GM18502 (cell line): ENCODE measurements at regions not wholly inside any gene's neighbourhood (a gene's known extent, or its start where the extent isn't known, plus 50 kb on each side); places are given as distances from the start of the nearest gene placed in this dataset.
"Not testable (repeated sequence)": the region's sequence is repeated elsewhere in the genome, so short reads cannot be mapped to it uniquely, and the experiment has no call there.

Source experiments
- ATAC-seq: cut with Tn5 transposase; IDR thresholded peaks from one replicate; pipeline ENCODE4 v1.9.1; 2021; ENCODE audit warnings: mild to moderate bottlenecking; ENCODE audit not compliant: unreplicated experiment, poor library complexity

DNA sequence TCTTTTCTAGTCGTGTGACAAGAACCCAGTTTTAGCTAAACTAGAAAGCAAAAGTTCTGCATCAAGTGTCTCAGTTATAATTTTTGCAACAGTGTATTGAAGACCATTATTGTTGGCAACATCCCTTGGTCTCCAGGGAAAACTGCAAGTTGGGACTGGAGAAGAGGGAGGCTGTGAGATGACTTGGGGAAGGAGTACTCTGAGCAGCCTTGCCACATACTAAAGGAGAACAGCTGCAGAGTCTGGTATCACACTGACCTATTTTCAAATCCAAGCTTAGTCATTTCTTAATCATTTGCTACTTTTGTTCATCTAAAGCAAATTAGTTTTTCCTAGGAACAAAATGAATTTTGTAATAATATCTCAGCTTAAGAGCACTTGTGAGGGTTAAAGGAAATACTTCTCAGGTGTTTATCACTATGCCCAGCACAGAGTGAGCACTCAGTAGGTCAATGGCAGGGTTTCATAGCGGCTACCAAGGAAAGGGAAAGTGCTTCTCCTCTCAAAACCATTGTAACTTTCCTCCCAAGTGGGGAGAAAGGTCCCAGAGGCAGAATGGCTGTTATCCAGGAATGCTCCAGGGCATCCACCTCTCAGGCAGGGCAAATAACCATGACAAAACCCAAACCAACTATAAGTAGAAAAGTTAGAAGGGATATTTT is 247.1 kb downstream of the C11orf87 start:
- no peak for ATAC-seq

DNA sequence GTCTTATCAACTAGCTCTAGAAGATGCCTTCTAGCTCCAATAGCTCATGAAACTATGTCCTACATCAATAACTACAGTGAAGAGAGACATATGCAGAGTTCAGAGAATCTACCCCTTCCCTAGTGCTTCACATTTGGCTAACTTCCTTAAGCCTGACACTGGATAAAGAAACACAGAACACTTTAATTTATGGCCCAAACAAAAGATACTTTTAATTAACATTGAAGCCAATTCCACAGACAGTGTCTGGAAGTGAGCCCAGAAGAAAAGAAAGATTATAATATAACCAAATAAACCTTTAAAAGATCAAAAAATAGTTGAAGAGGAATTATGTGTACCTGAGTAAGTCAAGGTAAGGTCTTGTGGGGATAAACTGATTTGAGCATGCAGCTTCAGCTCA is 255.2 kb downstream of the C11orf87 start:
- ATAC-seq, result no peak

DNA sequence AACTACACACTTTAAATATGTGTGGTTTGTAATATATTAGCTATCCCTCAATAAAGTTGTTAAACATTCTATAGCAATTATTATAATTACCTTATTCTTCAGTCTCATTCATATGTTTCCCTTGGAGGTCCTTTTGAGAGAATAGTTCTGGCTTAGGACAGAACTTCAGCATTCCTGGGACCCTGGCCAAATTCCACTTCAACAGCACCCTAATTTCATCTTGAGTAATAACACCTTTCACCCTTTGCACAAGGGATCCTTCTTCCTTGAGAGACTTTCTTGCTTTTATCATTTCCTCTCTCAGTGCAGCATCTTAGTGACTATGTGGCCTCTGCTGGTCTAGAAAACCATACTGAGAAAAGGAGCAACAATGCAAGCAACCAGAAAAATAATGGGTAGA is 255.9 kb downstream of the C11orf87 start:
- ATAC-seq, result no peak

DNA sequence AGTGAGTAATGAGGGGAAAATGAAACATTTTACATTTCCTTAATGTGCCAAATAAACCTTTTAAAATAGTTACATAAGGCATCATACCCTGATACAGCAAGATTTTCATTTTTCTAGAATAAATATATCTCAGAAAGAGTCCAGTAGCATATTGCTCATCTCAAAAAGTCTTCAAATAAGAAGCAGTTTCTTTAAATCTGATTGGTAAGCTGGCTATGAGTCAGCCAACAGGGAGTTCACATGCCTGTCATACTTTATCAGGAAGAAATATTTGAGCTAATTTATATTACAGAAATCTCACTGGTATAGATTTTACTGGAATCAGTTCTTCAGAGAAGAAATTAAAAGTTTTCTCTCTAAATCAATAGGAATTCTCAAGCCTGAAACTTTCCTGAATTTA is 258.1 kb downstream of the C11orf87 start:
- no peak for ATAC-seq

DNA sequence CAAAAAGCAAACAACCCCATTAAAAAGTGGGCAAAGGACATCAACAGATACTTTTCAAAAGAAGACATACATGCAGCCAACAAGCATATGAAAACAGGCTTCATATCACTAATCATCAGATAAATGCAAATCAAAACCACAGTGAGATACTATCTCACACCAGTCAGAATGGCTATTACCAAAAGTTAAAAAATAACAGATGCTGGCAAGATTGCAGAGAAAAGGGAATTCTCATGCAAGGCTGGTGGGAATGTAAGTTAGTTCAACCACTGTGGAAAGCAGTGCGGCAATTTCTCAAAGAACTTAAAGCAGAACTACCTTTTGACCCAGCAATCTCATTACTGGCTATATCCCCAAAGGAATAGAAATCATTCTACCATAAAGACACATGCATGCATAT is 260.8 kb downstream of the C11orf87 start:
- not testable (repeated sequence) for ATAC-seq

GRCh38 chr11:109695696-109696095 is 273.7 kb downstream of the C11orf87 start:
- no peak for ATAC-seq

GRCh38 chr11:109696191-109696897 is 274.4 kb downstream of the C11orf87 start:
- ATAC-seq, result no peak

GRCh38 chr11:109697140-109697843 is 275.3 kb downstream of the C11orf87 start:
- ATAC-seq, result peak; percentile 88

DNA sequence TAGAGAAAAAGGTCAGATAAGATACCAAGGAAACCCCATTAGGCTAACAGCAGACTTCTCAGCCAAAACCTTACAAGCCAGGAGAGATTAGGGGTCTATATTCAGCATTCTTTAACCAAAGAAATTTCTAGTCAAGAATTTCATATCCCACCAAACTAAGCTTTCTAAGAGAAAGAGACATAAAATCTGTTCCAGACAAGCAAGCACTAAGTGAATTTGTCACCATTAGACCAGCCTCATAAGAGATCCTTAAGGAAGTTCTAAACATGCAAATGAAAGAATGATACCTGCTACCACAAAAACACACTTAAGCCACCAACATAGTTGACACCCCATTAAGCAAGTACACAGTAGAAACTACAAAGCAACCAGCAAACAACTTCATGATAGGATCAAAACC is 276.2 kb downstream of the C11orf87 start:
- ATAC-seq, result no peak

GRCh38 chr11:109704432-109704831 is 282.4 kb downstream of the C11orf87 start:
- ATAC-seq, result no peak

GRCh38 chr11:109706945-109707344 is 285.0 kb downstream of the C11orf87 start:
- ATAC-seq, result no peak

DNA sequence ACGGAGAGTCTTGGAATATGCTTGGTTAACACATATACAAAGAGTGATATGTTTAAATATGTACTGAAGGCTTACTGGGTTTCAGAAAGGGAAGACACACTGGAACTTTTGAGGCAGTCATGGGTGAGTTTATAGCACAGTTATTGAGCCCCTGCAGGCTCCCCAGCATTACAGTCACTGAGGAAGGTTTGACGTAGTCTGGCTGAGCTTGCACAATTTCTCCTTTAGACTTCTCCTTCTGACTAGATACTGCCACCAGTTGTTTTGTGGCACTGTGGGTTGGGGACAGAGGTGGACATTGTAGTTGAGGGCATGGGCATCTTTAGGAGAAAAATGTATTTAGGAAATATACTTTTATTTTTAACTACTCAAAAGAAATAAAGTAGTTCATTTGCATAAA is 285.4 kb downstream of the C11orf87 start:
- no peak for ATAC-seq

DNA sequence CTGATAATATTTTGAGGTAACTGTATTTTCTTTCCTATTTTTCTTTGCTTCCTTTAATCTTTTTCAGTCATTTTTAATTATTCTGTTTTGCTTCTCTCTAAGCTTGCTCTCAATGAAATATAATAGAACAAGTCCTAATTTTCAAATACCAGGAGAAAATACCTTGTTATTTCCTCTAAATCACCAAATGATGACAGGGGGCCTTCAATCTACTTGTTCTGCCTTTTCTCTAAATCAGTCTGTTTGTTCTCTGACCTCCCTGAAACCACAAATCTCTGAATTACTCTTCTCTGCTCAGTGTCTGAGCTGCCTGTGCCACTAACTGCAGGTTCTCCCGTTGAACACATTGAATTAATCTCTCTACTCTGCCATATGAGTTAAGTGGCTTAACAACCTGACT is 286.2 kb downstream of the C11orf87 start:
- ATAC-seq, result no peak

GRCh38 chr11:109714444-109714843 is 292.5 kb downstream of the C11orf87 start:
- not testable (repeated sequence) for ATAC-seq

DNA sequence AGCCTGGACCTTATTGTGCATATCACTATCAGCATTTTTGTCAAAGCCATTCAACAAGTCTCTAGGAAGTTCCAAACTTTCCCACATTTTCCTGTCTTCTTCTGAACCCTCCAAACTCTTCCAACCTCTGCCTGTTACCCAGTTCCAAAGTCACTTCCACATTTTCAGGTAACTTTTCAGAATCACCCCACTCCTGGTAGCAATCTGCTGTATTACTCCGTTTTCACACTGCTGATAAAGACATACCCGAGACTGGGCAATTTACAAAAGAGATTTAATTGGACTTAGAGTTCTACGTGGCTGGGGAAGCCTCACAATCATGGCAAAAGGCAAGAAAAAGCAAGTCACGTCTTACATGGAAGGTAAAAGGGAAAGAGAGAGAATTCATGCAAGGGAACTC is 293.4 kb downstream of the C11orf87 start:
- ATAC-seq, result not testable (repeated sequence)

- ATAC-seq, result no peak
Observed at GRCh38 chr11:109726061-109726460, 304.1 kb downstream of the C11orf87 start.

DNA sequence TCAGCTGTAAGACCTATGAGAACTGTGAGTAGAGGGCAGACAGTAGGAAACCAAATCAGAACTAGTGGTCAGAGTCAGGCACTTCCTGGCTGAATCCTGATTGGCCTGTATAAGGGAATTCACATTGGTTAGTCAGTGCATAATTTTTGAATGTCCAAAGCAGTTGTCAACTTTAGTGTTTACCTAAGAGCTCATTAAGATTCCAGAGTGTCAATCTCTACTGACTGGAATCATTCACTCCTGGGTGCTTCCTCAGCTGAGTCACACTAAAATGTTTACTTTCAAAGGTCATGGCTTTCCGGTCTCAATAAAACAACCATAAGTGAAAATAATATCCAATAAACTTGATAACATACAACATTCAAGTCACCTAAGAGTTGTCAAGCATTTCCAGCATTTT is 306.1 kb downstream of the C11orf87 start:
- no peak for ATAC-seq

- ATAC-seq, result no peak
Observed at GRCh38 chr11:109729761-109730160, 307.8 kb downstream of the C11orf87 start.

GRCh38 chr11:109730669-109731068 is 308.7 kb downstream of the C11orf87 start:
- no peak for ATAC-seq

- no peak for ATAC-seq
Observed at GRCh38 chr11:109731451-109731850, 309.5 kb downstream of the C11orf87 start.

DNA sequence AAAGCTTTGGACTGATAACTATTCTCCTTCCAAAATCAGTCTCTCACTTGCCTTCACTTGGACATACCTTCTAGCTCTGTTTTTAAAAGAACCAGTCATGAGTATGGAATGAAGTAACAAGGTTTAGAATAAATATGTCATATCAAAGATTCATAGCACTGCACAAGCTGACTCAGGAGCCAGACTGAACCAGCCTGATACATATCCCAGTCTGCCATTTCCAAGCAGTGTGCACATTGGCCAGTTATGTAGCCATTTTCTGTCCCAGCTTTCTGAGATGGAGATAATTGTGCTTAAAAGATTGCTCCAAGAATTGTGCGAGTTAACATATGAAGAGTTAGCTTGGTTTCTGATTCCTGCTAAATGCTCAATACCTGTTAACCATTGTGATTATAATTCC is 311.3 kb downstream of the C11orf87 start:
- ATAC-seq, result no peak
